Stimulated activated naive CD8-positive, alpha-beta T cell treated with anti-CD3 and anti-CD28 coated beads, Interleukin-15, Interleukin-2, amounts not matched to agents 100 ng/mL and 50 ng/mL, for 24 hours (primary cell): ENCODE measurements at regions not wholly inside any gene's neighbourhood (a gene's known extent, or its start where the extent isn't known, plus 50 kb on each side); places are given as distances from the start of the nearest gene placed in this dataset.
"Not testable (repeated sequence)": the region's sequence is repeated elsewhere in the genome, so short reads cannot be mapped to it uniquely, and the experiment has no call there.

ENCODE experiments used
- H3K27ac Mint-ChIP-seq: one replicate; pipeline ENCODE4 v1.8.0; 2021; ENCODE audit warnings: mild to moderate bottlenecking, mixed read lengths
- H3K27me3 Mint-ChIP-seq: one replicate; pipeline ENCODE4 v1.8.0; 2021; ENCODE audit warnings: mixed read lengths
- H3K36me3 Mint-ChIP-seq: one replicate; pipeline ENCODE4 v1.8.0; 2021; ENCODE audit warnings: low read depth, mixed read lengths
- H3K4me1 Mint-ChIP-seq: one replicate; pipeline ENCODE4 v1.8.0; 2021; ENCODE audit warnings: low read depth, mixed read lengths
- H3K4me3 Mint-ChIP-seq: one replicate; pipeline ENCODE4 v1.8.0; 2021; ENCODE audit warnings: mild to moderate bottlenecking, mixed read lengths
- H3K9me3 Mint-ChIP-seq: one replicate; pipeline ENCODE4 v1.8.0; 2021; ENCODE audit warnings: mixed read lengths

DNA sequence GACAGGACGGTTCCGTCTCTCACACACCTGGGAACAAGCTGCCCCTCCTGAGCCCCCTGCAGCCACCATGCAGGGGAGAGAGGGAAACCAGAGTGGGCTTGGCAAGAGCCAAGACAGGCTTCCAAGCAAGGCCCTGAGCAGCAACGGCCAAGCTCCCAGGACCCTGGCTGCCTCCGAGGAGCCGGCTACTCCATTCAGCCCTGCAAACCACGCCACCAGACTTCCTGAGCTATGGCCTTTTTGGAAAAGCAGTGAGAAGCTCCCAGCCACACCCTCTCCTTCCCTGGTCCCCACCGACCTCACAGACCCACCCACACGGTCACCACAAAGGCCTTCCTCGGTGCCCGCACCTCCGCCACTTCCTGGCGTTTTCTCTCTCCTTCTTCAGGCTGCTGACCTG, 479.0 kb downstream of the BRD1 start:
- Mint-ChIP-seq H3K36me3 (no peaks in the 10 kb centered on the region), H3K4me3 (no peak overlapping the region), H3K9me3 (no peaks in the 10 kb centered on the region), H3K27ac (no peak overlapping the region), H3K27me3 (peaks cover 12% of the 10 kb centered on the region), H3K4me1 (no peaks in the 10 kb centered on the region)

DNA sequence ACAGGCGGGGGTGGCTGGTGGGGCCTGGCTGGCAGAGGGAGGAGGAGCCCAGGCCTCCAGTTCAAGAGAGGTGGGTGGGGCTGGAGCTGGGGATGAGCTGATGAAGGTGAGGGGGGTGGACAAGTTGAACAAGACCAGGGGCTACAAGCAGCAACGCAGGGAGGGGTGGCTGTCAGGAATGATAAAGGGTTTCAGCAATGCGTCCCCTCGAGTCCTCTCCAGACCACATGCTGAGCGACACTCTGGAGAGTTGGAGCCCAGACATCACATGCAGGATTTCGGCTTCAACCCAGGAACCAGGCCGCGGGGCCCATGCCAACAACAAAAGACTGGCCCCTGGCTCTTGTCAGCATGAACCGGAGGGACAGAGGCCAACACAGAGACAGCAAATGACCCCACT, 480.3 kb downstream of the BRD1 start:
- no peak overlapping the region for H3K4me3 Mint-ChIP-seq
- H3K4me1 Mint-ChIP-seq = no peaks in the 10 kb centered on the region
- no peaks in the 10 kb centered on the region for H3K36me3 Mint-ChIP-seq
- no peak overlapping the region for H3K27ac Mint-ChIP-seq
- no peaks in the 10 kb centered on the region for H3K9me3 Mint-ChIP-seq
- peaks cover 9% of the 10 kb centered on the region for H3K27me3 Mint-ChIP-seq

DNA sequence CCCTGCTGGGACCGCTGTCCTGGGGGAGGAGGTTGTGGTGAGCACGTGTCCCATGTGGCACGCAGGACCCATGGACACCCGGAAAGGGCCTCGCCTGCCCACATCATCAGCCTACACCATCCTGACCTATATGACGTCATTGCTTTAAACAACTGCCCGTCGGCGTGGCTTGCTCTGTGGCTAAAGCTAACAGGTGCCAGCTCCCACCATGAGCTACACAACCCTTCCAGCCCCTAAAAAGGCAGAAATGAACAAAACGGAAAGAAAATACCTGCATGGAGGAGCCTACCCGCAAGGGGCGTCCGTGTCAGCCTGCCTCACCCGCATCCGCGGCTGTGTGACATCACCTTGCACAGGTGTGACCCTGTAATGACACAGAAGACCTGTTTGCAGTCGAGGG, 481.8 kb downstream of the BRD1 start:
- H3K36me3 Mint-ChIP-seq = no peaks in the 10 kb centered on the region
- peaks cover 17% of the 10 kb centered on the region for H3K27me3 Mint-ChIP-seq
- no peak overlapping the region for H3K27ac Mint-ChIP-seq
- no peak overlapping the region for H3K4me3 Mint-ChIP-seq
- H3K4me1 Mint-ChIP-seq = no peaks in the 10 kb centered on the region
- H3K9me3 Mint-ChIP-seq = no peaks in the 10 kb centered on the region

DNA sequence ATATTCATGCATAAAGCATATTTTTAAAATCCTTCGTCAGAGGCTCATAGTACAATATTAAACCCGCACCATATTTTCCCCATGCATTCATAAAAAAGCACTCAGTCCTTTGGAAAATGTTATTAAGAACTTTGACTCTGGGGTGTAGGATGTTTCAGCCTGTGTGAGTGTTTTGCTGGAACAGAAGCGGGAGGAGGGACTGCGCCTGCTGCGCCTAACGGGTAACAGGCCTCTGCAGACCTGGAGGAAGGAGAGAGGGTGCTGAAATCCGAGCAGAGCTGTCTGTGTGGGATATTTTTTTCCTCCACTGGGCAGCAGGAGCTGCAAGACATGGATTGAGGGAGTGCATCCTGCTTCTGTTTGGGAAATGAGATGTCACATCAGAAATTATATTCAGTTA, 483.0 kb downstream of the BRD1 start:
- Mint-ChIP-seq H3K4me3 (no peak overlapping the region), H3K9me3 (no peaks in the 10 kb centered on the region), H3K36me3 (no peaks in the 10 kb centered on the region), H3K27ac (no peak overlapping the region), H3K27me3 (peaks cover 22% of the 10 kb centered on the region), H3K4me1 (no peaks in the 10 kb centered on the region)

- Mint-ChIP-seq H3K4me3 (no peak overlapping the region), H3K27ac (no peak overlapping the region), H3K4me1 (no peaks in the 10 kb centered on the region), H3K9me3 (no peaks in the 10 kb centered on the region), H3K27me3 (peaks cover 22% of the 10 kb centered on the region), H3K36me3 (no peaks in the 10 kb centered on the region)
Observed at GRCh38 chr22:49344161-49344560, 483.5 kb downstream of the BRD1 start.

GRCh38 chr22:49340406-49340805, 487.3 kb downstream of the BRD1 start:
- H3K27ac Mint-ChIP-seq = no peak overlapping the region
- H3K36me3 Mint-ChIP-seq = no peaks in the 10 kb centered on the region
- H3K9me3 Mint-ChIP-seq = no peaks in the 10 kb centered on the region
- no peaks in the 10 kb centered on the region for H3K4me1 Mint-ChIP-seq
- no peak overlapping the region for H3K4me3 Mint-ChIP-seq
- peaks cover 20% of the 10 kb centered on the region for H3K27me3 Mint-ChIP-seq

GRCh38 chr22:49336483-49336882, 491.2 kb downstream of the BRD1 start:
- not testable (repeated sequence) for H3K4me3 Mint-ChIP-seq, H3K9me3 Mint-ChIP-seq, H3K27ac Mint-ChIP-seq, H3K36me3 Mint-ChIP-seq, H3K4me1 Mint-ChIP-seq
- H3K27me3 Mint-ChIP-seq = peaks cover 18% of the 10 kb centered on the region

- H3K27me3 Mint-ChIP-seq = peaks cover 6% of the 10 kb centered on the region
- H3K4me1 Mint-ChIP-seq = no peaks in the 10 kb centered on the region
- H3K27ac Mint-ChIP-seq = no peak overlapping the region
- H3K36me3 Mint-ChIP-seq = no peaks in the 10 kb centered on the region
- no peaks in the 10 kb centered on the region for H3K9me3 Mint-ChIP-seq
- no peak overlapping the region for H3K4me3 Mint-ChIP-seq
Observed at GRCh38 chr22:49334976-49335375, 492.7 kb downstream of the BRD1 start.

DNA sequence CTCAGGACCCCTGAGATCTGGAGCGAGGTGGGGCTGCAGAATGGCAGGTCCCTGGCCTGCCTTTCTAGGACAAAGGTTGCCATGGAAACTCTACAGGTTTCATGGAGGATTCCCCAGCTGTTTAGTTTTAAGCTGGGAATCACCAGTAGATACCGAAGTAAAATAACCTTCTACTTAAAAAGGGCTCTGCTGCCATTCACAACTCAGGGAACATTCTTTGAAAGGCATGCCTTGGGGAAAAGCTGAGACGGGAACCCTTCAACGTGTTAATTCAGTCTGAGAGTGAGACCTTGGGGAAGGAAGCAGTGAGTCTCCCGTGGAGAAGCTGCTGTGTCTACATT, 493.3 kb downstream of the BRD1 start:
- H3K9me3 Mint-ChIP-seq = no peaks in the 10 kb centered on the region
- H3K4me3 Mint-ChIP-seq = no peak overlapping the region
- H3K36me3 Mint-ChIP-seq = no peaks in the 10 kb centered on the region
- peaks cover 6% of the 10 kb centered on the region for H3K27me3 Mint-ChIP-seq
- H3K4me1 Mint-ChIP-seq = no peaks in the 10 kb centered on the region
- no peak overlapping the region for H3K27ac Mint-ChIP-seq

DNA sequence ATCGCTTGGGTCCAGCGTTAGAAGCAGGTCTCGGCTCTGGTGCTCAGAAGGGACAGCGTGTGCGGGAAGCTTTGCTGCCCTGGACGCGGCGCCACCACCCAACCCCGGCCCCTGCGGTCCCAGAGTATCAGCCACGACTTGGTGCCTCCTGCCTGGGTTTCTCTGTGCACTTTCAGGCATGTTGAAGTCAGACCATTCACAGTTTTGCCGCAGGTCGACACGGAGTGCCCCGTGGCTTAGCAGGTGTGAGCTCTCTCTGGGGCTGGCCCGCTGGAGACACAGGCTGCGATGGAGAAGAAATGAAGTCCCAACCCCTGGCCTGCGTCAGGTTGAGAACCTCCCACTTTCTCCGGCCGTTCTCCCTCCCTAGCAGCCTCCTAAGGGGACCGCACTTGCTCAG, 494.5 kb downstream of the BRD1 start:
- H3K27me3 Mint-ChIP-seq = peaks cover 10% of the 10 kb centered on the region
- H3K9me3 Mint-ChIP-seq = no peaks in the 10 kb centered on the region
- no peaks in the 10 kb centered on the region for H3K36me3 Mint-ChIP-seq
- no peaks in the 10 kb centered on the region for H3K4me1 Mint-ChIP-seq
- no peak overlapping the region for H3K4me3 Mint-ChIP-seq
- H3K27ac Mint-ChIP-seq = no peak overlapping the region

DNA sequence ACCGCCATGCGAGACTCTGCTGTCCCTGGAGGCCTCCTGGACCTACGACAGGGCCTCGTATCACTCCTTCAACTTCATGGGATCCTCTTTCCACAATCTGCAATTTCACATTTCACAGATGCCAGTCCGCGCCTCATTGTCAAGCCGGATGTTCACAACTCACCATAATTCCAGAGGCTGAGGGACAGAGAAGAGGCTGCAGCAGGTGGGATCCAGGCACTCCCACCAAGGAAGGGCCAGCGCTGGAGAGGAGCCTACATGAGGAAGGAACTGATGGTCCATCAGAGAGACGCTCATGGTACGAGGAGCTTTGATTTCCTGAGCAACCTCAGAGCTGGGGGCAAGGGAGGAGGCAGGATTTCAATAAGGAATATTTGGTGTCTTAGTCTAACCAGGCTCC, 495.0 kb downstream of the BRD1 start:
- H3K4me3 Mint-ChIP-seq = no peak overlapping the region
- H3K36me3 Mint-ChIP-seq = no peaks in the 10 kb centered on the region
- no peaks in the 10 kb centered on the region for H3K4me1 Mint-ChIP-seq
- no peaks in the 10 kb centered on the region for H3K9me3 Mint-ChIP-seq
- peaks cover 10% of the 10 kb centered on the region for H3K27me3 Mint-ChIP-seq
- no peak overlapping the region for H3K27ac Mint-ChIP-seq

- H3K27ac Mint-ChIP-seq = no peak overlapping the region
- no peak overlapping the region for H3K4me3 Mint-ChIP-seq
- peaks cover 4% of the 10 kb centered on the region for H3K9me3 Mint-ChIP-seq
- no peaks in the 10 kb centered on the region for H3K4me1 Mint-ChIP-seq
- peaks cover 13% of the 10 kb centered on the region for H3K27me3 Mint-ChIP-seq
- no peaks in the 10 kb centered on the region for H3K36me3 Mint-ChIP-seq
Observed at GRCh38 chr22:49331878-49332277, 495.8 kb downstream of the BRD1 start.

GRCh38 chr22:49331223-49331815, 496.4 kb downstream of the BRD1 start:
- H3K4me3 Mint-ChIP-seq = no peak overlapping the region

DNA sequence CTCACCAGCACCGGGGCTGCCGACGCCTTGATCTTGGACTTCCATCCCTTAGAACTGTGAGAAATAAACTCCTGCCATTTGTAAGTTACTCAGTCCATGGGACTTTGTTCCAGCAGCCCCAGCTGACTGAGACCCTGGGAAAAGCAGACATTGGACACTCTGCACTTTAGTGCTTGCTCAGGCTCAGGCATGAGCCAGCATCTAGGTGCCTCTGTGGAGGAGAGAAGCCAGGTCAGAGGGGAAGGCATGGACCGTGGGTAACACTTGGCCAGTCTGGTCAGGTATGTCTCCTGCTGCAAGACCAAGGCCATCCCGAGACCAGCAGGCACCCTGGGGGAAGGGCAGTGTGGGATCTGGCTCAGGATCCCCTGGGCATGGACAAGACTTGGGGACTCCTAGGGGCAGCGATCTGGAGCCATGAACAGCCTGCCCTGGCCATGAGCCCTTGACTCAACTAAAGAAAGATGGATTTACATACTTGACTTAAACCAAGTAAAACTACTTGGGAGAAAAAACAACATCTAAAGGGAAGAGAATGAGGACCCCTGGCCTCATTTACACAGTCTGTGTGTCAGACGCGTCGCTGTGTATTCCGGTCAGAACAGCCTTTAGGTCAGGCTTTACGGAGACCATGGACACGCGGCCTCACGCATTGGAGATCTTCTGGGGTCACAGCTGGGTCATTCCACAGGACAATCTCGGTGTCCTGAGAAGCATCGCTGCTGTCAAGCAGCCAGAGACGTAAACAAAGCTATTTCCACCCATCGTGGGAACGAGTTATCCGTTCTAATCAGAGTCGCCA, 497.1 kb downstream of the BRD1 start:
- Mint-ChIP-seq H3K4me3 (no peak overlapping the region), H3K27ac (no peak overlapping the region), H3K4me1 (no peaks in the 10 kb centered on the region), H3K9me3 (peaks cover 5% of the 10 kb centered on the region), H3K36me3 (no peaks in the 10 kb centered on the region), H3K27me3 (peaks cover 11% of the 10 kb centered on the region)

More at GRCh38 chr22:49331223-49331815, 496.4 kb downstream of the BRD1 start:
- H3K27me3 Mint-ChIP-seq = peaks cover 11% of the 10 kb centered on the region
- peaks cover 5% of the 10 kb centered on the region for H3K9me3 Mint-ChIP-seq
- no peaks in the 10 kb centered on the region for H3K4me1 Mint-ChIP-seq
- H3K27ac Mint-ChIP-seq = no peak overlapping the region
- no peaks in the 10 kb centered on the region for H3K36me3 Mint-ChIP-seq

DNA sequence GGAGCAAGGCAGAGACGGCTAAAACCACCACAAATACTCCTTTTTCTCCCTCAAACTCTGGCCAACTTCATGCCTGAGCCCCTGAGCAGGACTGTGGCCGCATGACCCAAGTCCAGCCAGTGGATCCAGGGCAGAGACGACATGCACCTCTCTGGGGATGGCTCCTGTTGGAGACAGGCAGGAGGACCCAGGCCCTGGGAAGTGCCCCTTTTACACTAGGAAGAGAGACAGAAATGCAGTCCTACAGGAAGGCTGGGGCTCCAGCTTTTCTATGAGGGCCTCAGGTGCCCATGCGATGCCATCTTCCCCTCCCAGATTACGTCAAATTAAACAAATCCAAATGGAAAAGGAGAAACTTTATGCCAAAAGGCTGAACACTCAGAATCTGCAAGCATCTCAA, 498.0 kb downstream of the BRD1 start:
- Mint-ChIP-seq H3K4me3 (no peak overlapping the region), H3K4me1 (no peaks in the 10 kb centered on the region), H3K27me3 (peaks cover 8% of the 10 kb centered on the region), H3K27ac (no peak overlapping the region), H3K9me3 (peaks cover 5% of the 10 kb centered on the region), H3K36me3 (no peaks in the 10 kb centered on the region)
